ENCODE measurements at regions not wholly inside any gene's neighbourhood (a gene's known extent, or its start where the extent isn't known, plus 50 kb on each side); places are given as distances from the start of the nearest gene placed in this dataset.

DNA sequence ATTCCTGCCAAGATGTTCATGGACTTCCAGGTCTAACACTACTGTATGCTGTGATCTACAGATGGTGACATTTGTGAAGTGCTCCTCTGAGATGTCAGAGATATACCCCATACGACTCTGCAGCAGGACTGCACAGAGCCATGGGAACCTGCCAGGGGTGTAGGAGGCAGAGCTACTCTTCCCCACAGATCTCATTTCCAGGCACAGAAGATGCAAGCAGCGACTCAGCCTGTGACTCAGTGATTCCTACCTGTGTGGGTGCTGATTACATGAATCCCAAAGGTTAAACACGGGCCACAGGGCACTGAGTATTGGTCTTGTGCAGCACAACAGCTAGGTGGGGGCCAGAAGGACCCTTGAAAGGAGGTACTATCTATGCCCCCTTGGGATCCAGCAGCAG lies 137.0 kb upstream of the SOX9 start:
- Histone ChIP-seq H3K27ac (ENCODE audit: low read length) (no peak overlapping the region), H3K4me1 (ENCODE audit: control insufficient read depth, insufficient read depth, low read length) (no peaks in the 10 kb centered on the region), H3K9me3 (ENCODE audit: control insufficient read depth, insufficient read depth, low read depth, low read length) (no peaks in the 10 kb centered on the region), H3K36me3 (ENCODE audit: control insufficient read depth, insufficient read depth, low read length) (no peaks in the 10 kb centered on the region), H3K4me3 (ENCODE audit: low read depth in 2 of 2, low read length in 2 of 2) (no peak overlapping the region), H3K27me3 (ENCODE audit: control insufficient read depth, insufficient read depth, low read length) (peaks cover 4% of the 10 kb centered on the region; the same call in 1 of the 2 replicates)
- DNase-seq (ENCODE audit: low read depth, low spot score) (no peak), ATAC-seq (no peak)
- BruUV-seq (replicated peaks): no TSS peak
- intact Hi-C loops (cut with micrococcal nuclease; ENCODE audit: unreplicated experiment): no loop called here
- in situ Hi-C loops (cut with HindIII; ENCODE audit: low pct_unique_long_range_greater_than_20kb, low sequenced_read_pairs): no loop called here
- TF ChIP-seq, protein P1, sequence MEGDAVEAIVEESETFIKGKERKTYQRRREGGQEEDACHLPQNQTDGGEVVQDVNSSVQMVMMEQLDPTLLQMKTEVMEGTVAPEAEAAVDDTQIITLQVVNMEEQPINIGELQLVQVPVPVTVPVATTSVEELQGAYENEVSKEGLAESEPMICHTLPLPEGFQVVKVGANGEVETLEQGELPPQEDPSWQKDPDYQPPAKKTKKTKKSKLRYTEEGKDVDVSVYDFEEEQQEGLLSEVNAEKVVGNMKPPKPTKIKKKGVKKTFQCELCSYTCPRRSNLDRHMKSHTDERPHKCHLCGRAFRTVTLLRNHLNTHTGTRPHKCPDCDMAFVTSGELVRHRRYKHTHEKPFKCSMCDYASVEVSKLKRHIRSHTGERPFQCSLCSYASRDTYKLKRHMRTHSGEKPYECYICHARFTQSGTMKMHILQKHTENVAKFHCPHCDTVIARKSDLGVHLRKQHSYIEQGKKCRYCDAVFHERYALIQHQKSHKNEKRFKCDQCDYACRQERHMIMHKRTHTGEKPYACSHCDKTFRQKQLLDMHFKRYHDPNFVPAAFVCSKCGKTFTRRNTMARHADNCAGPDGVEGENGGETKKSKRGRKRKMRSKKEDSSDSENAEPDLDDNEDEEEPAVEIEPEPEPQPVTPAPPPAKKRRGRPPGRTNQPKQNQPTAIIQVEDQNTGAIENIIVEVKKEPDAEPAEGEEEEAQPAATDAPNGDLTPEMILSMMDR (IDR thresholded peaks at IDR 0.05): no peak
- TF ChIP-seq POLR2AphosphoS5 (IDR thresholded peaks at IDR 0.05; ENCODE audit: low read depth, low read length) (no peak), SIN3A (IDR thresholded peaks at IDR 0.05; ENCODE audit: borderline replicate concordance, insufficient read depth, low read depth, low read length) (no peak), TCF7L2 (IDR thresholded peaks at IDR 0.05; ENCODE audit: low read depth, low read length) (no peak)
- TF ChIP-seq, protein P2, sequence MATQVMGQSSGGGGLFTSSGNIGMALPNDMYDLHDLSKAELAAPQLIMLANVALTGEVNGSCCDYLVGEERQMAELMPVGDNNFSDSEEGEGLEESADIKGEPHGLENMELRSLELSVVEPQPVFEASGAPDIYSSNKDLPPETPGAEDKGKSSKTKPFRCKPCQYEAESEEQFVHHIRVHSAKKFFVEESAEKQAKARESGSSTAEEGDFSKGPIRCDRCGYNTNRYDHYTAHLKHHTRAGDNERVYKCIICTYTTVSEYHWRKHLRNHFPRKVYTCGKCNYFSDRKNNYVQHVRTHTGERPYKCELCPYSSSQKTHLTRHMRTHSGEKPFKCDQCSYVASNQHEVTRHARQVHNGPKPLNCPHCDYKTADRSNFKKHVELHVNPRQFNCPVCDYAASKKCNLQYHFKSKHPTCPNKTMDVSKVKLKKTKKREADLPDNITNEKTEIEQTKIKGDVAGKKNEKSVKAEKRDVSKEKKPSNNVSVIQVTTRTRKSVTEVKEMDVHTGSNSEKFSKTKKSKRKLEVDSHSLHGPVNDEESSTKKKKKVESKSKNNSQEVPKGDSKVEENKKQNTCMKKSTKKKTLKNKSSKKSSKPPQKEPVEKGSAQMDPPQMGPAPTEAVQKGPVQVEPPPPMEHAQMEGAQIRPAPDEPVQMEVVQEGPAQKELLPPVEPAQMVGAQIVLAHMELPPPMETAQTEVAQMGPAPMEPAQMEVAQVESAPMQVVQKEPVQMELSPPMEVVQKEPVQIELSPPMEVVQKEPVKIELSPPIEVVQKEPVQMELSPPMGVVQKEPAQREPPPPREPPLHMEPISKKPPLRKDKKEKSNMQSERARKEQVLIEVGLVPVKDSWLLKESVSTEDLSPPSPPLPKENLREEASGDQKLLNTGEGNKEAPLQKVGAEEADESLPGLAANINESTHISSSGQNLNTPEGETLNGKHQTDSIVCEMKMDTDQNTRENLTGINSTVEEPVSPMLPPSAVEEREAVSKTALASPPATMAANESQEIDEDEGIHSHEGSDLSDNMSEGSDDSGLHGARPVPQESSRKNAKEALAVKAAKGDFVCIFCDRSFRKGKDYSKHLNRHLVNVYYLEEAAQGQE (IDR thresholded peaks at IDR 0.05; ENCODE audit: insufficient read depth in 1 of 2, low read depth in 2 of 2, low read length in 1 of 2): no peak
- ChIA-PET CTCF (no interaction called here), POLR2A (interaction anchor here (0.5 kb wide), 1 partner anchor 107 kb away, joined by 12 read pairs; no protein-coding TSS in a partner anchor)

DNA sequence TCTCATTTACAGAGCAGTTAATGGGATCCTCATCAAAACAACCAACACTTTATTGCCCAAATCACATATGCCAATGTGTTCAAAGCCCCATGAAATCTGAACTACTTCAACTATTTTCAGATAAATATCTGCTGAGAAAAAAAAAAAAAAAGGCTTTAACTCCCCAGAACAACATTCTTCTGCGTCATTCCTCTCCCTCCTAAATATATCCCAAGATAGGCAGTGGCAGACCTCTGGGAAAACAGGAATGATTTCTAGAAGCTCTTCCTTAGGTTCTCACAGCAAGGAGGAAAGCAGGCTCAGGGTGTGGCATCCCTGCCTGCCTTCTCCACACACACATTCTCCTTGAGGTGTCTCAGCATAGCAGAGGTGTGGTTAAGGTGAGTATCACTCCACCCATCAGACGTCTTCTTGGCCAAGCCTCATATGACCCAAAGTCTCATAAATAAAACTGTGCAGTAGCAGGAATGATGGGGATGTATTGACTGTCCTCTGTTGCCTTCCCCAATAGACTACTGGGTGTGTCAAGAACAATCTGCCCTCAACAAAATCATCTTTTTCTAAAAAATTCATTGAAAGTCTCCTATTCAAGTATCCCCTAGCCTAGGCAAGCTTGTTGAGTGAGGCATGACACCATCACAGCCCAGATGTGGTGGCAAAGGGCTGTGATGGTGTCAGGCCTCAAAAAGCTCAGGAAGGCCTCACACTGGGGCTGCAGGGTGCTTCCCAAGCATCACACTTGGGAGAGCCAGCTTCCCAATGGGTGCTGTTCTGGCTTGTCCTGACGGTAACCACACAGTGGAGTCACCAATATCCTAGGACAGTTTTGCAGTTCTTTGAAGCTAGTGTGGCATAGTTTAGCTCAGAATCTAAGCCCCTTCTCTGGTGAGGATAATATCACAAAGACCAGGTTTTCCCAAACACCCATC lies 135.4 kb upstream of the SOX9 start:
- TF ChIP-seq POLR2AphosphoS5 (IDR thresholded peaks at IDR 0.05; ENCODE audit: low read depth, low read length): no peak
- no peak for TF ChIP-seq SIN3A (IDR thresholded peaks at IDR 0.05; ENCODE audit: borderline replicate concordance, insufficient read depth, low read depth, low read length)
- no peak for TF ChIP-seq TCF7L2 (IDR thresholded peaks at IDR 0.05; ENCODE audit: low read depth, low read length)
- TF ChIP-seq, protein P1 (IDR thresholded peaks at IDR 0.05): no peak
- TF ChIP-seq, protein P2 (IDR thresholded peaks at IDR 0.05; ENCODE audit: insufficient read depth in 1 of 2, low read depth in 2 of 2, low read length in 1 of 2): no peak
- no peaks in the 10 kb centered on the region for H3K4me1 ChIP-seq (ENCODE audit: control insufficient read depth, insufficient read depth, low read length)
- no peaks in the 10 kb centered on the region for H3K36me3 ChIP-seq (ENCODE audit: control insufficient read depth, insufficient read depth, low read length)
- ChIA-PET POLR2A (no interaction called here), CTCF (no interaction called here)
- no peaks in the 10 kb centered on the region for H3K9me3 ChIP-seq (ENCODE audit: control insufficient read depth, insufficient read depth, low read depth, low read length)
- no peak for ATAC-seq
- BruUV-seq (replicated peaks): no TSS peak
- H3K27ac ChIP-seq (ENCODE audit: low read length): no peak overlapping the region
- no peak overlapping the region for H3K4me3 ChIP-seq (ENCODE audit: low read depth in 2 of 2, low read length in 2 of 2)
- in situ Hi-C loops (cut with HindIII; ENCODE audit: low pct_unique_long_range_greater_than_20kb, low sequenced_read_pairs): no loop called here
- H3K27me3 ChIP-seq (ENCODE audit: control insufficient read depth, insufficient read depth, low read length): peaks cover 4% of the 10 kb centered on the region; the same call in 1 of the 2 replicates
- intact Hi-C loops (cut with micrococcal nuclease; ENCODE audit: unreplicated experiment): no loop called here
- no peak for DNase-seq (ENCODE audit: low read depth, low spot score)

Measured in Panc1 (cell line).